AG04449 (cell line): ENCODE measurements at regions not wholly inside any gene's neighbourhood (a gene's known extent, or its start where the extent isn't known, plus 50 kb on each side); places are given as distances from the start of the nearest gene placed in this dataset.

Source experiments
- CTCF ChIA-PET: fragments of 350-600 bp; formaldehyde crosslinking; extraction: SDS; loops from one replicate; lab custom pipeline; 2021; ENCODE audit warnings: antibody characterized with exemption; lab: Yijun Ruan, JAX
- POLR2A ChIA-PET: fragments of 400-600, 350-600 bp; formaldehyde crosslinking; extraction: SDS; loops from one replicate; lab custom pipeline; 2020; ENCODE audit warnings: antibody characterized with exemption, inconsistent platforms; lab: Yijun Ruan, JAX
- DNase-seq: peaks from one replicate; pipeline ENCODE4 v3.0.0-alpha.2; 2010; ENCODE audit warnings: low read depth, low spot score
- H3K4me3 ChIP-seq: 2 replicates; pipeline ENCODE4 v1.5.1; 2011; ENCODE audit warnings: low read depth, mild to moderate bottlenecking, control low read depth, low read length
- TF ChIP-seq, protein P1 (sequence below): IDR thresholded peaks from one replicate; pipeline ENCODE4 v1.5.1; 2011; ENCODE audit warnings: mild to moderate bottlenecking, moderate library complexity, low read length, control low read depth, inconsistent platforms; ENCODE audit not compliant: insufficient read depth; ENCODE audit errors: missing control alignments

DNA sequence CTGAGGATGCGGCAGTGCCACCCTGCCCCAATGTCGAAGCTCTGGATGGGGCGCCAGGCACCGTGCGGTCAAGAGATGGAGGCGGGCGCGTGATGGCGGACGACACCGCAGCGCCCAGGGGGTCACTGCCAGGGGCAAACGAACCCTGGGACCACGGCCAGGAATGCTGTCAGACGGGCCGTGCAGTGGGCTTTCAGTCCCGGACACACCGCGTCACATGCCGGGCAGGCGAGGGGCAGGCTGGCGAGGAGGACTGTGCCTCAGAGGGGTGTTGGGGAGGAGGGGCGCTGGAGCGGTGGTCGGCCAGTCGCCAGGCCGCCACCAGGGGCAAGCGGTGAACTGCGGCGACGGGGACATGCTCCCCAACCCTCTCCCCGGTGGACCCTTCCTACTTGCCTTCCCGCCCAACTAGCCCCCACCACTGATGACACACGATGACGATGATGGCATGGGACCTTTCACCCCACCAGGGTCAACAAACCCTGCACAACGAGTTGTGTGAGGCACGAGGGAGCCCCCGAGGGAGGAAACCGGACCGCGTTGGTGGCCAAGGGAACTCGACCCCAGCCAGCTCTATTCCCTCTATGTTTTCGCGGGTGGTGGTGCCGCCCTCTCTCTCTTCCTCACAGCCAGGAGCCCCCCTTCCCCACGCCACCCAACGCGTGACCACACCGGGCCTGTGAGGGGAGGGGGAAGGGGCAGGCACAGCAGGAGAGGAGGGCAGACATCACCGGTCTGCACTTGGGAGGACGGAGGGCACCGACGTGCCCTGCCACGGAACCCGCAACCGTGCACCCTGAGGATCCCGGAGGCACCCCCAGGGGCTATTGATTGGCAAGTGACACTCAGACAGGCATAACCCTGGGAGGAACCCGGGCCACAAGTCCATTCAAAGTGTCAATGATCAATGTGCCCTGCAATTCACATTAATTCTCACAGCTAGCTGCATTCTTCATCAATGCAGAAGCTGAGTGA is 1960.9 kb upstream of the DEFB115 start:
- POLR2A ChIA-PET, result no interaction called here
- TF ChIP-seq, protein P1, sequence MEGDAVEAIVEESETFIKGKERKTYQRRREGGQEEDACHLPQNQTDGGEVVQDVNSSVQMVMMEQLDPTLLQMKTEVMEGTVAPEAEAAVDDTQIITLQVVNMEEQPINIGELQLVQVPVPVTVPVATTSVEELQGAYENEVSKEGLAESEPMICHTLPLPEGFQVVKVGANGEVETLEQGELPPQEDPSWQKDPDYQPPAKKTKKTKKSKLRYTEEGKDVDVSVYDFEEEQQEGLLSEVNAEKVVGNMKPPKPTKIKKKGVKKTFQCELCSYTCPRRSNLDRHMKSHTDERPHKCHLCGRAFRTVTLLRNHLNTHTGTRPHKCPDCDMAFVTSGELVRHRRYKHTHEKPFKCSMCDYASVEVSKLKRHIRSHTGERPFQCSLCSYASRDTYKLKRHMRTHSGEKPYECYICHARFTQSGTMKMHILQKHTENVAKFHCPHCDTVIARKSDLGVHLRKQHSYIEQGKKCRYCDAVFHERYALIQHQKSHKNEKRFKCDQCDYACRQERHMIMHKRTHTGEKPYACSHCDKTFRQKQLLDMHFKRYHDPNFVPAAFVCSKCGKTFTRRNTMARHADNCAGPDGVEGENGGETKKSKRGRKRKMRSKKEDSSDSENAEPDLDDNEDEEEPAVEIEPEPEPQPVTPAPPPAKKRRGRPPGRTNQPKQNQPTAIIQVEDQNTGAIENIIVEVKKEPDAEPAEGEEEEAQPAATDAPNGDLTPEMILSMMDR, result no peak
- no peak for DNase-seq
- CTCF ChIA-PET, result no interaction called here
- H3K4me3 ChIP-seq, result no peak overlapping the region

DNA sequence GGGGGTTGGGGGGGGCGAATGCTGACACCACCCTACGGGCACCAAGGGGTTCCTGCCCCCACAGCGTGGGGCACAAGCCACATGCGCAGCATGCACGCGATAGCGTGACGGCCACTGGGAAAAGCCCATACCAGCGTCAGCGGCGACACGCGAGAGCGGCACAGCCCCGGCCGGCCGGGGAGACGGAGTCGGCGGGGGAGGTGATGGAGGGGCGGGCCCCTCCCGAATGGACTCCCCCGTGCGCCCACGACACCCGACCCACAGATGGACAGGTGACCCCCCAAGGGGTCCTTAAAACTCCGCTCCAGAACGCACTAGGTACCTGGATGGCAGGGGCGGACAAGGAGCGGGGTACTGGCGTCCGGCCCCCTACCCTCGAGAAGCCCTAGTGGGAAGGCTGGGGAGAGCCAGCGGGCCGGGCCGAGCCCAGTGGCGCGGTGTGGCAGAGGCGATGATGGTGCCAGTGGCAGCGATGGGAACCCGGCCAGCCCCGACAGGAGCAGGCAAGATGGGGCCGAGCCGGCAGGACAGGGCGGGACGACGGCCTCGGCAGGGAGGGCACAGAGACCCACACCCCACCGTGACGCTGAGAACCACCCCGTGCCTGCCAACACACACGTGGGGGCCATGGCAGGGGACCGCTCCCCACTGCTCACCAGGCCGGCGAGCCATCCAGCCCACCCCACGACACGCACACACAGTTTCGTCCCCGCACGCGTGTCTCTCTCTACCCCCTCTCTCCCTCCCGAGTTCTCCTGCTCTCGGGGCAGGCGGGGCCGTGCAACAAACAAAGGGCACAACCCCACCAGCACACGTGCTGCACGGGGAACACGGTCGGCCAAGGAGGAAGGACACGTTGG is 1959.8 kb upstream of the DEFB115 start:
- DNase-seq, result no peak
- H3K4me3 ChIP-seq, result no peak overlapping the region
- CTCF ChIA-PET, result no interaction called here
- TF ChIP-seq, protein P1, result no peak
- POLR2A ChIA-PET, result no interaction called here

DNA sequence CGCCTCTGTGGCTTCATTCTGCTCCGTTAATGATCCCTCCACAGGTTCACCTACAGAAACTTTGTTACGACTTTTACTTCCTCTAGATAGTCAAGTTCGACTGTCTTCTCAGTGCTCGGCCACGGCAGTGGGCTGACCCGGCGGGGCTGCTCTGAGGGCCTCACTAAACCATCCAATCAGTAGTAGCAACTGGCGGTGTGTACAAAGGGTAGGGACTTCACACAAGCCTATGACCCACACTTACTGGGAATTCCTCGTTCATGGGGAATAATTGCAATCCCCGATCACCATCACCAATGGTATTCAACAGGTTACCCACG is 1959.2 kb upstream of the DEFB115 start:
- TF ChIP-seq, protein P1, result no peak
- no peak overlapping the region for H3K4me3 ChIP-seq
- ChIA-PET CTCF (no interaction called here), POLR2A (no interaction called here)
- no peak for DNase-seq

DNA sequence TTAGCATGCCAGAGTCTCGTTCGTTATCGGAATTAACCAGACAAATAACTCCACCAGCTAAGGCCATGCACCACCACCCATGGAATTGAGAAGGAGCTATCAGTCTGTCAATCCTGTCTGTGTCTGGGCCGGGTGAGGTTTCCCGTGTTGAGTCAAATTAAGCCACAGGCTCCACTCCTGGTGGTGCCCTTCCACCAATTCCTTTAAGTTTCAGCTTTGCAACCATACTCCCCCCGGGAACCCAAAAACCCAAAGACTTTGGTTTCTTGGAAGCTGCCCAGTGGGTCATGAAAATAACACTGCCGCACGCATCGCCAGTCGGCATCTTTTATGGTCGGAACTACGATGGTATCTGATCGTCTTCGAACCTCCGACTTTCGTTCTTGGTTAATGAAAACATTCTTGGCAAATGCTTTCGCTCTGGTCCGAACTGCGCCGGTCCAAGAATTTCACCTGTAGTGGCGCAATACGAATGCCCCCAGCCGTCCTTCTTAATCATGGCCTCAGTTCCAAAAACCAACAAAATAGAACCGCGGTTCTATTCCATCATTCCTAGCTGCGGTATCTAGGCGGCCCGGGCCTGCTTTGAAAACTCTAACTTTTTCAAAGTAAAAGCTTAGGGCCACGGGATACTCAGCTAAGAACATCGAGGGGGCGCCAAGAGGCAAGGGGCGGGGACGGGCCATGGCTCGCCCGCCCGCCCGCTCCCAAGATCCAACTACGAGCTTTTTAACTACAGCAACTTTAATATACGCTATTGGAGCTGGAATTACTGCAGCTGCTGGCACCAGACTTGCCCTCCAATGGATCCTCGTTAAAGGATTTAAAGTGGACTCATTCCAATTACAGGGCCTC is 1958.5 kb upstream of the DEFB115 start:
- ChIA-PET CTCF (no interaction called here), POLR2A (no interaction called here)
- DNase-seq, result no peak
- H3K4me3 ChIP-seq, result no peak overlapping the region
- TF ChIP-seq, protein P1, result no peak

DNA sequence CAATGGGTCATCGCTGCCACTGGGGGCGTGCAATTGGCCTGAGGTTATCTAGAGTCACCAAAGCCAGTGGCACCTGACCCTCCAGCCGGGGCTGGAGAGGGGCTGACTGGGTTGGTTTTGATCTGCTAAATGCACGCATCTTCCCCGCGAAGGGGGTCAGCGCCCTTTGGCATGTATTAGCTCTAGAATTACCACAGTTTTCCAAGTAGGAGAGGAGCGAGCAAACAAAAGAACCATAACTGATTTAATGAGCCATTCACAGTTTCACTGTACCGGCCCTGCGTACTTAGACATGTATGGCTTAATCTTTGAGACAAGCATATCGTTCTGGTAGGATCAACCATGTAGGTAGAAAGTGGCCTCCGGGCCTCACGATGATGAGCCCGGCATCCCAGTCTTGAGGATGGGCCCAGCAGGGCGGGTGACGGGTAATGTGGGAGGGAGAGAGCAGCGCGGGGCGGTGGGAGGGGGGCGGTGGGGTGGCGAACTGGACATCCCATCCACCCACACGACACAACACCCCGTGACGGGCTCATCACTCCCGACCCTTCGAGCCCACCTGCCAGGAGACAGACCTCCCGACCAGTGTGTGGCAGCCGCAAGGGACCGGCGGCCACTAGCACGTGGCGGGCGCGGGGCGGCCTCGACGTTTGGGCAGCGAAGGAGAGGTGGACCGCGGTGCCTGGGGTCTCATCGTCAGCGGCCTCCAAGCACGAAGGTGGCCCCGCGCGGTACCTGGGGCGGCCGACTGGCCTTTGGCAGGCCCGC is 1957.5 kb upstream of the DEFB115 start:
- POLR2A ChIA-PET, result no interaction called here

More for the DNA sequence above, 1957.5 kb upstream of the DEFB115 start:
- TF ChIP-seq, protein P1, result no peak
- DNase-seq, result no peak
- H3K4me3 ChIP-seq, result no peak overlapping the region
- CTCF ChIA-PET, result no interaction called here
